Progenitor cell of endocrine pancreas (in vitro differentiated cells): ENCODE measurements at regions not wholly inside any gene's neighbourhood (a gene's known extent, or its start where the extent isn't known, plus 50 kb on each side); places are given as distances from the start of the nearest gene placed in this dataset.

ENCODE experiments used
- DNase-seq: peaks from one replicate; pipeline ENCODE4 v3.0.0; 2021; ENCODE audit warnings: low spot score; ENCODE audit not compliant: unreplicated experiment
- H3K27ac Mint-ChIP-seq: 2 replicates; pipeline ENCODE4 v1.8.0; 2021; ENCODE audit warnings: mild to moderate bottlenecking, moderate library complexity, mixed read lengths
- H3K27me3 Mint-ChIP-seq: 2 replicates; pipeline ENCODE4 v1.8.0; 2021; ENCODE audit warnings: mixed read lengths
- H3K36me3 Mint-ChIP-seq: 2 replicates; pipeline ENCODE4 v1.8.0; 2022; ENCODE audit warnings: mixed read lengths; ENCODE audit not compliant: insufficient read depth
- H3K4me1 Mint-ChIP-seq: 2 replicates; pipeline ENCODE4 v1.8.0; 2021; ENCODE audit warnings: low read depth, mixed read lengths
- H3K4me3 Mint-ChIP-seq: 2 replicates; pipeline ENCODE4 v1.8.0; 2021; ENCODE audit warnings: low read depth, mild to moderate bottlenecking, moderate library complexity, mixed read lengths
- H3K9me3 Mint-ChIP-seq: 2 replicates; pipeline ENCODE4 v1.8.0; 2021; ENCODE audit warnings: low read depth, mixed read lengths
- TF ChIP-seq, protein P1 (sequence below): fragments of 200-600 bp; sonication (generic); IDR thresholded peaks from one replicate; pipeline ENCODE4 v1.5.0; 2021; ENCODE audit warnings: antibody characterized with exemption, mild to moderate bottlenecking; ENCODE audit not compliant: unreplicated experiment

- TF ChIP-seq, protein P1, sequence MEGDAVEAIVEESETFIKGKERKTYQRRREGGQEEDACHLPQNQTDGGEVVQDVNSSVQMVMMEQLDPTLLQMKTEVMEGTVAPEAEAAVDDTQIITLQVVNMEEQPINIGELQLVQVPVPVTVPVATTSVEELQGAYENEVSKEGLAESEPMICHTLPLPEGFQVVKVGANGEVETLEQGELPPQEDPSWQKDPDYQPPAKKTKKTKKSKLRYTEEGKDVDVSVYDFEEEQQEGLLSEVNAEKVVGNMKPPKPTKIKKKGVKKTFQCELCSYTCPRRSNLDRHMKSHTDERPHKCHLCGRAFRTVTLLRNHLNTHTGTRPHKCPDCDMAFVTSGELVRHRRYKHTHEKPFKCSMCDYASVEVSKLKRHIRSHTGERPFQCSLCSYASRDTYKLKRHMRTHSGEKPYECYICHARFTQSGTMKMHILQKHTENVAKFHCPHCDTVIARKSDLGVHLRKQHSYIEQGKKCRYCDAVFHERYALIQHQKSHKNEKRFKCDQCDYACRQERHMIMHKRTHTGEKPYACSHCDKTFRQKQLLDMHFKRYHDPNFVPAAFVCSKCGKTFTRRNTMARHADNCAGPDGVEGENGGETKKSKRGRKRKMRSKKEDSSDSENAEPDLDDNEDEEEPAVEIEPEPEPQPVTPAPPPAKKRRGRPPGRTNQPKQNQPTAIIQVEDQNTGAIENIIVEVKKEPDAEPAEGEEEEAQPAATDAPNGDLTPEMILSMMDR = no peak
- peaks cover 73% of the 10 kb centered on the region for H3K27me3 Mint-ChIP-seq
- H3K4me3 Mint-ChIP-seq = no peak overlapping the region
These were observed 197.5 kb downstream of the ZNF326 start for GRCh38 chr1:90192408-90192807.

DNA sequence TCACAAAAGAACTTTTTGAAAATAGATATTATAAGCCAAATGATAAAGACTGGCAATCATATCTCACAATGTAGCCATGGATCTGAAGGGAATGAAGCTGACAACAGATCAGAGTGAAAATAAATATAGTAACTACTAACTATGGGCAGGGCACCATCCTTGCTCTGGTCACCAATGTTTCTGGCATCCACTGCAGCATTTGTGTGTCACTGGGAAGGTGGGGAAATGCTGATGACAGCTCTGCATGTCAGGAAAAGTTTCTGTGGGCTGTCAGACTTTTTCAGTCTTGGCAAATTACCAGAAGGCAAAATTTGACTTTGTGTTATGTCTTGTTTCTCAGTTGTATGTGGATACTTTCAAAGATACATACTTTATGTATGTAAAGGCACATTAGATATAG, 195.6 kb downstream of the ZNF326 start:
- peaks cover 67% of the 10 kb centered on the region for H3K27me3 Mint-ChIP-seq
- H3K4me3 Mint-ChIP-seq = no peak overlapping the region
- TF ChIP-seq, protein P1 = no peak
- H3K9me3 Mint-ChIP-seq = no peaks in the 10 kb centered on the region
- no peak overlapping the region for H3K27ac Mint-ChIP-seq
- peaks cover 2% of the 10 kb centered on the region for H3K4me1 Mint-ChIP-seq
- H3K36me3 Mint-ChIP-seq = no peaks in the 10 kb centered on the region
- DNase-seq = no peak

More at GRCh38 chr1:90192408-90192807, 197.5 kb downstream of the ZNF326 start:
- H3K9me3 Mint-ChIP-seq = no peaks in the 10 kb centered on the region
- H3K27ac Mint-ChIP-seq = no peak overlapping the region
- H3K36me3 Mint-ChIP-seq = no peaks in the 10 kb centered on the region
- DNase-seq = no peak
- no peaks in the 10 kb centered on the region for H3K4me1 Mint-ChIP-seq

GRCh38 chr1:90189889-90190288, 195.0 kb downstream of the ZNF326 start:
- no peak overlapping the region for H3K4me3 Mint-ChIP-seq
- peaks cover 3% of the 10 kb centered on the region for H3K4me1 Mint-ChIP-seq
- no peaks in the 10 kb centered on the region for H3K36me3 Mint-ChIP-seq
- no peak overlapping the region for H3K27ac Mint-ChIP-seq
- peaks cover 67% of the 10 kb centered on the region for H3K27me3 Mint-ChIP-seq
- TF ChIP-seq, protein P1 = no peak
- no peaks in the 10 kb centered on the region for H3K9me3 Mint-ChIP-seq
- no peak for DNase-seq

DNA sequence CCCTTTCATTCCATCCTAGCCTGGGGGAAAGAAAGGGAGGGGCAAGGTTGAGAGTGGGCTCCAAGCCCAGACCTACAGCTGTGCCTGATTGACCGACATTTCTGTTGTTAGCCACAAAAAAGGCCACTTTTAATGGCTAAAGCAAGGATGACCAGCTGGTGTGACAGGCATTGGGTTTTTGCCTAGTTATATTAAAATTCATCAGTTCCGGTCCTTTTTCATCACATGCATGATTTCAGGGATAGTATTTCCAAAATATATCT, 192.3 kb downstream of the ZNF326 start:
- no peaks in the 10 kb centered on the region for H3K36me3 Mint-ChIP-seq
- no peak for DNase-seq
- H3K9me3 Mint-ChIP-seq = no peaks in the 10 kb centered on the region
- H3K4me3 Mint-ChIP-seq = no peak overlapping the region
- peaks cover 50% of the 10 kb centered on the region for H3K27me3 Mint-ChIP-seq
- TF ChIP-seq, protein P1 = no peak
- peaks cover 3% of the 10 kb centered on the region for H3K4me1 Mint-ChIP-seq
- H3K27ac Mint-ChIP-seq = no peak overlapping the region

GRCh38 chr1:90186506-90187322, 191.8 kb downstream of the ZNF326 start:
- TF ChIP-seq, protein P1 = no peak
- Mint-ChIP-seq H3K4me3 (no peak overlapping the region), H3K27me3 (peaks cover 44% of the 10 kb centered on the region), H3K9me3 (no peaks in the 10 kb centered on the region), H3K27ac (no peak overlapping the region), H3K4me1 (peaks cover 3% of the 10 kb centered on the region), H3K36me3 (no peaks in the 10 kb centered on the region)
- DNase-seq = no peak
